KMS-11 (cell line): ENCODE measurements at regions not wholly inside any gene's neighbourhood (a gene's known extent, or its start where the extent isn't known, plus 50 kb on each side); places are given as distances from the start of the nearest gene placed in this dataset.

ENCODE experiments used
- H2AFZ ChIP-seq: fragments of 200-600 bp; sonication (generic); 2 replicates; pipeline ENCODE4 v1.6.1; 2016; ENCODE audit warnings: antibody characterized with exemption, mixed run types, low read depth
- H3K27ac ChIP-seq: fragments of 200-600 bp; sonication (generic); 2 replicates; pipeline ENCODE4 v1.6.1; 2016; ENCODE audit warnings: mild to moderate bottlenecking, mixed run types
- H3K27me3 ChIP-seq: fragments of 200-600 bp; sonication (generic); 2 replicates; pipeline ENCODE4 v1.6.1; 2017; ENCODE audit warnings: mild to moderate bottlenecking, low read depth, mixed run types, moderate library complexity; ENCODE audit not compliant: insufficient read depth
- H3K36me3 ChIP-seq: fragments of 200-600 bp; sonication (generic); 2 replicates; pipeline ENCODE4 v1.6.1; 2017; ENCODE audit warnings: mild to moderate bottlenecking, mixed run types; ENCODE audit not compliant: insufficient read depth
- H3K4me1 ChIP-seq: fragments of 200-600 bp; sonication (generic); 2 replicates; pipeline ENCODE4 v1.6.1; 2016; ENCODE audit warnings: mild to moderate bottlenecking, low read depth, mixed run types; ENCODE audit not compliant: poor library complexity, severe bottlenecking
- H3K4me2 ChIP-seq: fragments of 200-600 bp; sonication (generic); 2 replicates; pipeline ENCODE4 v1.7.0; 2016; ENCODE audit warnings: mild to moderate bottlenecking, mixed run types
- H3K4me3 ChIP-seq: fragments of 200-600 bp; sonication (generic); IDR thresholded peaks from 2 replicates; pipeline ENCODE4 v1.6.1; 2017; ENCODE audit warnings: low read depth, low read length, mixed read lengths; ENCODE audit not compliant: insufficient read depth
- H3K79me2 ChIP-seq: fragments of 200-600 bp; sonication (generic); 2 replicates; pipeline ENCODE4 v1.6.1; 2016; ENCODE audit warnings: low read depth, mixed run types; ENCODE audit not compliant: insufficient read depth
- H3K9ac ChIP-seq: fragments of 200-600 bp; sonication (generic); 2 replicates; pipeline ENCODE4 v1.6.1; 2016; ENCODE audit warnings: mild to moderate bottlenecking, mixed run types
- H4K20me1 ChIP-seq: fragments of 200-600 bp; sonication (generic); 2 replicates; pipeline ENCODE4 v1.6.1; 2016; ENCODE audit warnings: mild to moderate bottlenecking, mixed run types; ENCODE audit not compliant: insufficient read depth
- CTCF ChIP-seq: fragments of 200-600 bp; sonication (generic); conservative IDR thresholded peaks from 2 replicates; pipeline ENCODE4 v1.6.1; 2017; ENCODE audit warnings: low read depth, mild to moderate bottlenecking, antibody characterized with exemption, low read length, moderate library complexity, mixed read lengths

- no peaks in the 10 kb centered on the region for H3K27me3 ChIP-seq
- no peak for TF ChIP-seq CTCF
- no peaks in the 10 kb centered on the region for H3K4me1 ChIP-seq
These were observed 424.4 kb upstream of the RUNX1 start for GRCh38 chr21:35473496-35473895.

GRCh38 chr21:35470522-35470921, 421.4 kb upstream of the RUNX1 start:
- Histone ChIP-seq H3K4me2 (no peak overlapping the region), H2AFZ (no peak overlapping the region)
- TF ChIP-seq CTCF, result no peak

More at GRCh38 chr21:35473496-35473895, 424.4 kb upstream of the RUNX1 start:
- Histone ChIP-seq H3K79me2 (no peaks in the 10 kb centered on the region), H3K4me2 (no peak overlapping the region), H3K27ac (no peak overlapping the region), H3K36me3 (no peaks in the 10 kb centered on the region), H3K4me3 (no peak overlapping the region), H4K20me1 (no peaks in the 10 kb centered on the region), H3K9ac (no peak overlapping the region), H2AFZ (no peak overlapping the region)

GRCh38 chr21:35469498-35469897, 420.4 kb upstream of the RUNX1 start:
- Histone ChIP-seq H3K4me1 (no peaks in the 10 kb centered on the region), H3K79me2 (no peaks in the 10 kb centered on the region), H2AFZ (no peak overlapping the region), H3K9ac (no peak overlapping the region), H3K36me3 (no peaks in the 10 kb centered on the region), H4K20me1 (no peaks in the 10 kb centered on the region), H3K4me2 (no peak overlapping the region), H3K27me3 (no peaks in the 10 kb centered on the region), H3K27ac (no peak overlapping the region), H3K4me3 (no peak overlapping the region)
- TF ChIP-seq CTCF, result no peak

More at GRCh38 chr21:35470522-35470921, 421.4 kb upstream of the RUNX1 start:
- Histone ChIP-seq H3K36me3 (no peaks in the 10 kb centered on the region), H3K4me1 (no peaks in the 10 kb centered on the region), H3K4me3 (no peak overlapping the region), H3K9ac (no peak overlapping the region), H3K27ac (no peak overlapping the region), H3K27me3 (no peaks in the 10 kb centered on the region), H3K79me2 (no peaks in the 10 kb centered on the region), H4K20me1 (no peaks in the 10 kb centered on the region)

- no peak for TF ChIP-seq CTCF
- Histone ChIP-seq H3K27me3 (no peaks in the 10 kb centered on the region), H3K9ac (no peak overlapping the region), H2AFZ (no peak overlapping the region), H3K79me2 (no peaks in the 10 kb centered on the region), H3K4me2 (no peak overlapping the region), H4K20me1 (no peaks in the 10 kb centered on the region), H3K27ac (no peak overlapping the region), H3K36me3 (no peaks in the 10 kb centered on the region), H3K4me3 (no peak overlapping the region), H3K4me1 (no peaks in the 10 kb centered on the region)
These were observed 419.9 kb upstream of the RUNX1 start for GRCh38 chr21:35468991-35469390.
